ENCODE measurements at regions not wholly inside any gene's neighbourhood (a gene's known extent, or its start where the extent isn't known, plus 50 kb on each side); places are given as distances from the start of the nearest gene placed in this dataset.

DNA sequence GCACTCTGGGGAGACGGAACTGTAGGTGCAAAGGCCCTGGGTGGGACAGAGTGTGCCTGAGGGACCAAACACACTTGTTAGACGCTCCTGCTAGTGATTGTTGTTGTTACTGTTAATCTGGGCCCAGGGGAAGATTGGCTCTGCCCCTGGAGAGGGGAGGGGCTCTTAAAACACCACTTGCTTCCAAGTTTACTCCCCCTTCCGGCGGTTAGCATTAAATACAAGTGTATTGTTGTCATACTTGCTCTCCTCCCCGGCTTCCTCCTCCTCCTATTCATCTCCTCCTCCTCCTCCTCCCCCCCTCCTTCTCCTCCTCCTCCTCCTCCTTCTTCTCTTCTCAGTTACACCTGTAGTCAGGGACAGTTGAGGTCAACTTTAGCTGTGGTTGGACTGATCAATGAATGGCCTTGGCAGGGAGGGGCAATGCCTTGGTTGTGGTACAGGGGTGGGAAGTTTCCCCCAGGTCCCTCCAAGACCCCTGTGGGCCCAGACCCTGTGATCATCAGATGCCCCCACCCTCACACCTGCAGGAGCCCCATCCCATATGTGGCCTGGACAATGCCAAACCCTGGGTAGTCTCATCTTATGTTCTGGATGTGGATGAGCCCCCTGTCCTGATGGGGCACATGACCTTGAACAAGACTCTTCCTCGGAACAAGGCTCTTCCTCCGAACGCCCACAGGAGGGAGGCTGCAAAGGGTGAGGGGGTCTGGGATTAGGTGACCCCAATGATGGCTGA is 217.3 kb downstream of the PTPRU start:
- FAIRE-seq: peak; percentile 94
- Histone ChIP-seq H3K27ac (ENCODE audit: extremely low read length, insufficient read depth, low read length) (no peak overlapping the region), H4K20me1 (ENCODE audit: insufficient read depth, low read length) (no peaks in the 10 kb centered on the region), H3K27me3 (ENCODE audit: control insufficient read depth in 1 of 2, insufficient read depth in 2 of 2, low read length in 2 of 2) (no peaks in the 10 kb centered on the region; a peak in 1 of 5 replicates), H3K79me2 (ENCODE audit: insufficient read depth, low read length) (no peaks in the 10 kb centered on the region), H3K36me3 (replicated peaks in 1 of 2; ENCODE audit: control insufficient read depth in 1 of 2, insufficient read depth in 2 of 2, low read length in 2 of 2) (no peaks in the 10 kb centered on the region), H3K9ac (ENCODE audit: insufficient read depth, low read depth, low read length) (no peak overlapping the region), H3K4me3 (replicated peaks in 1 of 3; ENCODE audit: insufficient read depth in 1 of 3, low read depth in 2 of 3, low read length in 3 of 3) (peak overlapping the region in 1 of 3 experiments; percentile 41; a peak in 1 of 6 replicates), H3K9me3 (ENCODE audit: low read length) (no peaks in the 10 kb centered on the region), H3K4me1 (ENCODE audit: insufficient read depth, low read length) (peaks cover 30% of the 10 kb centered on the region), H2AFZ (ENCODE audit: low read length) (peak overlapping the region; percentile 79), H3K4me2 (ENCODE audit: low read depth, low read length) (peak overlapping the region; percentile 77)
- BruUV-seq (replicated peaks): no TSS peak
- ChIA-PET CTCF (ENCODE audit: low intra/inter-chr PET ratio, low total read pairs) (interaction anchor here (1.2 to 1.4 kb wide), 2 partner anchors 112 to 218 kb away, joined by 3 to 9 read pairs; partner anchors contain the start of gene PTPRU), POLR2A (no interaction called here)
- peak; percentile 70 for ATAC-seq
- TF ChIP-seq YEATS4 (CRISPR knock-in tag; IDR thresholded peaks at IDR 0.05; ENCODE audit: borderline replicate concordance) (no peak), XBP1 (CRISPR knock-in tag; IDR thresholded peaks at IDR 0.05) (no peak), RORA (CRISPR knock-in tag; IDR thresholded peaks at IDR 0.05) (no peak), XRCC5 (optimal IDR thresholded peaks at IDR 0.05; ENCODE audit: low read length) (peak; percentile 41), CEBPB (IDR thresholded peaks at IDR 0.05; ENCODE audit: borderline replicate concordance, low read depth, low read length) (no peak), NFE2 (CRISPR knock-in tag; IDR thresholded peaks at IDR 0.05) (no peak), HNRNPK (IDR thresholded peaks at IDR 0.05; ENCODE audit: low read depth, low read length, poor library complexity, severe bottlenecking) (peak; percentile 63), E2F1 (CRISPR knock-in tag; IDR thresholded peaks at IDR 0.05) (no peak), PRPF4 (IDR thresholded peaks at IDR 0.05; ENCODE audit: low read depth, low read length, poor library complexity, severe bottlenecking) (no peak), HOXA7 (CRISPR knock-in tag; IDR thresholded peaks at IDR 0.05) (no peak), SMC3 (IDR thresholded peaks at IDR 0.05; ENCODE audit: low read length) (peak; percentile 49; the same call in 1 of the 2 replicates)
- TF ChIP-seq, protein P1, sequence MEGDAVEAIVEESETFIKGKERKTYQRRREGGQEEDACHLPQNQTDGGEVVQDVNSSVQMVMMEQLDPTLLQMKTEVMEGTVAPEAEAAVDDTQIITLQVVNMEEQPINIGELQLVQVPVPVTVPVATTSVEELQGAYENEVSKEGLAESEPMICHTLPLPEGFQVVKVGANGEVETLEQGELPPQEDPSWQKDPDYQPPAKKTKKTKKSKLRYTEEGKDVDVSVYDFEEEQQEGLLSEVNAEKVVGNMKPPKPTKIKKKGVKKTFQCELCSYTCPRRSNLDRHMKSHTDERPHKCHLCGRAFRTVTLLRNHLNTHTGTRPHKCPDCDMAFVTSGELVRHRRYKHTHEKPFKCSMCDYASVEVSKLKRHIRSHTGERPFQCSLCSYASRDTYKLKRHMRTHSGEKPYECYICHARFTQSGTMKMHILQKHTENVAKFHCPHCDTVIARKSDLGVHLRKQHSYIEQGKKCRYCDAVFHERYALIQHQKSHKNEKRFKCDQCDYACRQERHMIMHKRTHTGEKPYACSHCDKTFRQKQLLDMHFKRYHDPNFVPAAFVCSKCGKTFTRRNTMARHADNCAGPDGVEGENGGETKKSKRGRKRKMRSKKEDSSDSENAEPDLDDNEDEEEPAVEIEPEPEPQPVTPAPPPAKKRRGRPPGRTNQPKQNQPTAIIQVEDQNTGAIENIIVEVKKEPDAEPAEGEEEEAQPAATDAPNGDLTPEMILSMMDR (CRISPR knock-in tag; IDR thresholded peaks at IDR 0.05): peak; percentile 57
- peak; percentile 70 for DNase-seq (ENCODE audit: low spot score)
- WGBS (ENCODE audit: low lambda C conversion rate): 2% methylated on average over 4 of the region's 8 CpGs
- in situ Hi-C loops (cut with HindIII; ENCODE audit: extremely low pct_ligation_motif_present, low pct_unique_long_range_greater_than_20kb): loop anchor here (10.0 kb wide), 1 partner anchor 219 kb away; the partner anchor contains the start of genes MECR and PTPRU
- intact Hi-C loops (cut with micrococcal nuclease; ENCODE audit: unreplicated experiment): loop anchor here (1.0 kb wide), 1 partner anchor 34 kb away; no protein-coding TSS in a partner anchor
